Vagina (tissue), 2 donors: ENCODE measurements at regions not wholly inside any gene's neighbourhood (a gene's known extent, or its start where the extent isn't known, plus 50 kb on each side); places are given as distances from the start of the nearest gene placed in this dataset.

Experiments
- POLR2A ChIP-seq, 2 donors: fragments of 450-650 bp; IDR thresholded peaks; one replicate each; pipeline ENCODE4 v1.6.1; 2017; ENCODE audit warnings: antibody characterized with exemption in 2 of 2, mild to moderate bottlenecking in 2 of 2, moderate library complexity in 2 of 2
- POLR2AphosphoS5 ChIP-seq, 2 donors: sonication (generic); formaldehyde crosslinking; IDR thresholded peaks; one replicate each; pipeline ENCODE4 v1.9.0; 2017; ENCODE audit warnings: antibody characterized with exemption in 2 of 2, mild to moderate bottlenecking in 2 of 2, low read depth in 1 of 2; ENCODE audit not compliant: insufficient read depth in 1 of 2
- TF ChIP-seq, protein P1 (sequence below), 3 experiments: fragments of 450-650 bp in 2 of 3; fragments of 200-600 bp in 1 of 3; sonication (generic) in 1 of 3; IDR thresholded peaks; one replicate each; pipeline ENCODE4 v1.5.1; 2017 to 2019; ENCODE audit warnings: antibody characterized with exemption in 3 of 3, mild to moderate bottlenecking in 2 of 3, moderate library complexity in 2 of 3

DNA sequence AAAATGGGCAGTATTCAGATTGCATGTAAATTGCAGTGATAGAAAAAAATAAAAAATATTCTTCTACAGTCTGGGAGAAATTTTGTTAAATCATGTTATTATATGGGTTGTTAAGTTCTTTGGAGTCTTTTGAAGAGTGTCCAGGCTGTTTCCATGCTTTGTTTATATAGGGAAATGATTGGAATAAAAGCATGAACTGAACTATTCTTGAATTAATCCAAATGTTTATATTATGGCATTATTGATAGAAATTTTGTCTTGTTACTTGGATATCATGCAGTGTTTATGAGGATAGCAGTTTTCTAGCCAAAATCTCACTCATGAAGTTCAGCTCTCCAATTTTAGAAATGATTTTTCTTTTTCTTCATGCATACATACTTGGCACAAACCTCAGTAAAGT, 108.2 kb upstream of the NAV3 start:
- TF ChIP-seq, protein P1, sequence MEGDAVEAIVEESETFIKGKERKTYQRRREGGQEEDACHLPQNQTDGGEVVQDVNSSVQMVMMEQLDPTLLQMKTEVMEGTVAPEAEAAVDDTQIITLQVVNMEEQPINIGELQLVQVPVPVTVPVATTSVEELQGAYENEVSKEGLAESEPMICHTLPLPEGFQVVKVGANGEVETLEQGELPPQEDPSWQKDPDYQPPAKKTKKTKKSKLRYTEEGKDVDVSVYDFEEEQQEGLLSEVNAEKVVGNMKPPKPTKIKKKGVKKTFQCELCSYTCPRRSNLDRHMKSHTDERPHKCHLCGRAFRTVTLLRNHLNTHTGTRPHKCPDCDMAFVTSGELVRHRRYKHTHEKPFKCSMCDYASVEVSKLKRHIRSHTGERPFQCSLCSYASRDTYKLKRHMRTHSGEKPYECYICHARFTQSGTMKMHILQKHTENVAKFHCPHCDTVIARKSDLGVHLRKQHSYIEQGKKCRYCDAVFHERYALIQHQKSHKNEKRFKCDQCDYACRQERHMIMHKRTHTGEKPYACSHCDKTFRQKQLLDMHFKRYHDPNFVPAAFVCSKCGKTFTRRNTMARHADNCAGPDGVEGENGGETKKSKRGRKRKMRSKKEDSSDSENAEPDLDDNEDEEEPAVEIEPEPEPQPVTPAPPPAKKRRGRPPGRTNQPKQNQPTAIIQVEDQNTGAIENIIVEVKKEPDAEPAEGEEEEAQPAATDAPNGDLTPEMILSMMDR (IDR thresholded peaks at IDR 0.05) = no peak
- TF ChIP-seq POLR2AphosphoS5 (IDR thresholded peaks at IDR 0.05; ENCODE audit: insufficient read depth in 1 of 2, low read depth in 1 of 2) (no peak), POLR2A (IDR thresholded peaks at IDR 0.05) (no peak)
